ENCODE measurements at regions not wholly inside any gene's neighbourhood (a gene's known extent, or its start where the extent isn't known, plus 50 kb on each side); places are given as distances from the start of the nearest gene placed in this dataset.
A peak's percentile ranks its signal among the peaks of the same experiment; 100 is the strongest.

DNA sequence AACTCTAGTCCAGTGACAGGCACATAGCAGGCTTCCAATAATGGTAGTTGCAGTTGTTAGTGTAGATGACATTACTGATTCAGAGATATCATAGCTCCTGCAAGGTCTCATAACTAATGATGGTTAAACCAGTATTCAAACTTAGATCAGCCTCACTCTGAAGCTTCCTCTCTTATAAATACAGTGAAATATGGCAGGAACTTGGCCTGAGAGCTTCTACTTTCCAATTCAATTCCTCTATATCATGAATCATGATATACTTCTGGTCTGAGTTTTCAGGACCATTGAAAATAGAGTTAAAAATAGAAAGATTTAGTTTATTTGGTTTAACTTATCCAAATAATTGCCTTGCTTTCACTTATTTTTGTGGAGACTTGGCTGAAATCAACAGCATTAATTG is 167.5 kb upstream of the NOVA1 start:
- H3K27ac ChIP-seq (ENCODE audit: poor library complexity, severe bottlenecking): no peak overlapping the region
- no peaks in the 10 kb centered on the region for H3K9me3 ChIP-seq (ENCODE audit: severe bottlenecking)
- no peak for TF ChIP-seq CTCF (IDR thresholded peaks at IDR 0.05; ENCODE audit: poor library complexity, severe bottlenecking)

GRCh38 chr14:26765768-26766520 is 168.1 kb upstream of the NOVA1 start:
- Histone ChIP-seq H3K27ac (ENCODE audit: poor library complexity, severe bottlenecking) (no peak overlapping the region), H3K9me3 (ENCODE audit: severe bottlenecking) (no peaks in the 10 kb centered on the region), H3K4me1 (ENCODE audit: insufficient read depth, poor library complexity, severe bottlenecking) (no peaks in the 10 kb centered on the region), H3K4me3 (ENCODE audit: severe bottlenecking) (no peak overlapping the region), H3K36me3 (ENCODE audit: low read depth) (no peaks in the 10 kb centered on the region), H3K27me3 (ENCODE audit: insufficient read depth, poor library complexity, severe bottlenecking) (peaks cover 5% of the 10 kb centered on the region)
- no peak for TF ChIP-seq CTCF (IDR thresholded peaks at IDR 0.05; ENCODE audit: poor library complexity, severe bottlenecking)
- peak; percentile 29; the same call in 1 of the 3 replicates for ATAC-seq (ENCODE audit: low read depth)
- DNase-seq (ENCODE audit: low spot score): no peak

More for the DNA sequence above, 167.5 kb upstream of the NOVA1 start:
- Histone ChIP-seq H3K36me3 (ENCODE audit: low read depth) (no peaks in the 10 kb centered on the region), H3K4me3 (ENCODE audit: severe bottlenecking) (no peak overlapping the region), H3K4me1 (ENCODE audit: insufficient read depth, poor library complexity, severe bottlenecking) (no peaks in the 10 kb centered on the region), H3K27me3 (ENCODE audit: insufficient read depth, poor library complexity, severe bottlenecking) (peaks cover 5% of the 10 kb centered on the region)
- DNase-seq (ENCODE audit: low spot score): no peak
- no peak for ATAC-seq (ENCODE audit: low read depth)

DNA sequence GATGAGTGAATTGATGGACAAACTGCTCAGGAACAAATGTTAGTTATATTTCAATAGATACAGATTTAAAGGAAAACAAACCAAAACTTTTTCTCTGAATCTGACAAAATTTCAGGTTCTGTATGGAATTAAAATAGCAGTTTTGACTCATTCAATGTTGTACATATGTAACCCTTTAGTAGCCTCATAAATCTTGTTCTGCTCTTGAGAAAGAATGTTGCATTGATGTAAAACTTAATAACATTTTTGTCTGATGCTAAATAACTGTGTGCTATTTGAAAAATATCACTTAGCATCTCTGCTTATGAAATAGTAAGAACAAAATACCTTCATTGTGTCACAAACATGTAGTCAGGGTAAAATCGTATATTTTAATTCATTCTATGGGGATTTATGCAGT is 168.9 kb upstream of the NOVA1 start:
- Histone ChIP-seq H3K4me3 (ENCODE audit: severe bottlenecking) (no peak overlapping the region), H3K4me1 (ENCODE audit: insufficient read depth, poor library complexity, severe bottlenecking) (no peaks in the 10 kb centered on the region), H3K36me3 (ENCODE audit: low read depth) (no peaks in the 10 kb centered on the region), H3K9me3 (ENCODE audit: severe bottlenecking) (no peaks in the 10 kb centered on the region), H3K27me3 (ENCODE audit: insufficient read depth, poor library complexity, severe bottlenecking) (peaks cover 5% of the 10 kb centered on the region), H3K27ac (ENCODE audit: poor library complexity, severe bottlenecking) (no peak overlapping the region)
- ATAC-seq (ENCODE audit: low read depth) (no peak), DNase-seq (ENCODE audit: low spot score) (no peak)
- no peak for TF ChIP-seq CTCF (IDR thresholded peaks at IDR 0.05; ENCODE audit: poor library complexity, severe bottlenecking)

DNA sequence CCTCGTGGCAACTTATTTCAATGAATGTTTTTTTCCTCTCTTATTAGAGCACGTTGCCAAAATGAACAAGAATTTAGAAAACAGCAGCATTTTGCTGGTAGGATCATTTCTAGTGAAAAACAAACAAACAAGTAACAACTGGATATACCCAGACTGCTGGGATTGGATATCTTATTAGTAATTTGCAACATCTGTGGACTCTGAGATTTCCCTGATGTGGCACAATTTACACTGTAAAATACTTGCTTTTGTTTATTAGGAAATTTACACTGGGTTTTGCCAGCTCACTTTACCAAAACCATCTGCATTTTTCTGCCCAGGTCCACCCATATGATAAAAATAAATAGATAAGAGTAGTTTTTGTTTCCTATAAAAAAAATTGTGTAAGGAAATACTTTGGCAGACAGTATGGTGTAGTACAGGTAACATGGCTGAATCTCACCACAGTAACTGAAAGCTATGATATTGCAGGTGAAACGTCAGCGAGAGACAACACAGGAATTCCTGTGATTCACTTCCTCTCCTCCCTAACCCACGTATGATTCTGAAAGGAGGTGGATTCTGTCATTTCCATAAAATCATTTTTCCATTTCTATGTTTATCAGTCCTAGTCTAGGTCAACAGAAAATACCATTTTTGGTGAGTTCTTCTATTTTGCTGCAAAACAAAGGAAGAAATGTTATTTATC is 176.2 kb upstream of the NOVA1 start:
- H3K4me3 ChIP-seq (ENCODE audit: severe bottlenecking): no peak overlapping the region
- DNase-seq (ENCODE audit: low spot score): no peak
- H3K9me3 ChIP-seq (ENCODE audit: severe bottlenecking): no peaks in the 10 kb centered on the region
- peaks cover 27% of the 10 kb centered on the region for H3K4me1 ChIP-seq (ENCODE audit: insufficient read depth, poor library complexity, severe bottlenecking)
- no peaks in the 10 kb centered on the region for H3K36me3 ChIP-seq (ENCODE audit: low read depth)
- TF ChIP-seq CTCF (IDR thresholded peaks at IDR 0.05; ENCODE audit: poor library complexity, severe bottlenecking): no peak
- peak overlapping the region; percentile 50 for H3K27ac ChIP-seq (ENCODE audit: poor library complexity, severe bottlenecking)
- H3K27me3 ChIP-seq (ENCODE audit: insufficient read depth, poor library complexity, severe bottlenecking): no peaks in the 10 kb centered on the region
- ATAC-seq (ENCODE audit: low read depth): peak; percentile 92
